Body of pancreas (tissue), 4 donors: ENCODE measurements at regions not wholly inside any gene's neighbourhood (a gene's known extent, or its start where the extent isn't known, plus 50 kb on each side); places are given as distances from the start of the nearest gene placed in this dataset.

Source experiments
- POLR2A ChIP-seq, 3 donors: fragments of 450-650 bp; IDR thresholded peaks; one replicate each; pipeline ENCODE4 v1.6.1; 2016; ENCODE audit warnings: antibody characterized with exemption in 3 of 3, mild to moderate bottlenecking in 2 of 3
- TF ChIP-seq, protein P1 (sequence below), 7 experiments: fragments of 450-650 bp in 4 of 7; fragments of 200-600 bp in 3 of 7; sonication (generic) in 3 of 7; IDR thresholded peaks; one replicate each; pipeline ENCODE4 v1.5.1; 2016 to 2019; ENCODE audit warnings: antibody characterized with exemption in 7 of 7

DNA sequence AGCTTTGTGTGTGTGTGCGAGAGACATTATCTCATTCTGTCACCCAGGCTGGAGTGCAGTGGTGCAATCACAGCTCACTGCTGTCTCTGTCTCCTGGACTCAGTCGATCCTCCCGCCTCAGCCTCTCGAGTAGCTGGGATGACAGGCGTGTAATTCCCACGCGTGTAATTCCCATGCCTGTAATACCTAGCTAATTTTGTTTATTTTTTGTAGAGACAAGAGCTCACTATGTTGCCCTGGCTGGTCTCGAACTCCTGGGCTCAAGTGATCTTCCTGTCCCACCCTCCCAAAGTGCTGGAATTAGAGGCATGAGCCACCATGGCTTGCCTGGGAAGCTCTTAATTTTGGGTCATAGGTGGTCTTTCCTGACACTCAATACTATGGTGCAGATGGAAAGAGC, 205.3 kb upstream of the TNRC6C start:
- TF ChIP-seq, protein P1, sequence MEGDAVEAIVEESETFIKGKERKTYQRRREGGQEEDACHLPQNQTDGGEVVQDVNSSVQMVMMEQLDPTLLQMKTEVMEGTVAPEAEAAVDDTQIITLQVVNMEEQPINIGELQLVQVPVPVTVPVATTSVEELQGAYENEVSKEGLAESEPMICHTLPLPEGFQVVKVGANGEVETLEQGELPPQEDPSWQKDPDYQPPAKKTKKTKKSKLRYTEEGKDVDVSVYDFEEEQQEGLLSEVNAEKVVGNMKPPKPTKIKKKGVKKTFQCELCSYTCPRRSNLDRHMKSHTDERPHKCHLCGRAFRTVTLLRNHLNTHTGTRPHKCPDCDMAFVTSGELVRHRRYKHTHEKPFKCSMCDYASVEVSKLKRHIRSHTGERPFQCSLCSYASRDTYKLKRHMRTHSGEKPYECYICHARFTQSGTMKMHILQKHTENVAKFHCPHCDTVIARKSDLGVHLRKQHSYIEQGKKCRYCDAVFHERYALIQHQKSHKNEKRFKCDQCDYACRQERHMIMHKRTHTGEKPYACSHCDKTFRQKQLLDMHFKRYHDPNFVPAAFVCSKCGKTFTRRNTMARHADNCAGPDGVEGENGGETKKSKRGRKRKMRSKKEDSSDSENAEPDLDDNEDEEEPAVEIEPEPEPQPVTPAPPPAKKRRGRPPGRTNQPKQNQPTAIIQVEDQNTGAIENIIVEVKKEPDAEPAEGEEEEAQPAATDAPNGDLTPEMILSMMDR (IDR thresholded peaks at IDR 0.05), result no peak
- no peak for TF ChIP-seq POLR2A (IDR thresholded peaks at IDR 0.05)
